HG03103 (cell line): ENCODE measurements at regions not wholly inside any gene's neighbourhood (a gene's known extent, or its start where the extent isn't known, plus 50 kb on each side); places are given as distances from the start of the nearest gene placed in this dataset.
"Not testable (repeated sequence)": the region's sequence is repeated elsewhere in the genome, so short reads cannot be mapped to it uniquely, and the experiment has no call there.

Experiments
- ATAC-seq: cut with Tn5 transposase; IDR thresholded peaks from one replicate; pipeline ENCODE4 v1.9.1; 2021; ENCODE audit warnings: low read depth; ENCODE audit not compliant: unreplicated experiment

DNA sequence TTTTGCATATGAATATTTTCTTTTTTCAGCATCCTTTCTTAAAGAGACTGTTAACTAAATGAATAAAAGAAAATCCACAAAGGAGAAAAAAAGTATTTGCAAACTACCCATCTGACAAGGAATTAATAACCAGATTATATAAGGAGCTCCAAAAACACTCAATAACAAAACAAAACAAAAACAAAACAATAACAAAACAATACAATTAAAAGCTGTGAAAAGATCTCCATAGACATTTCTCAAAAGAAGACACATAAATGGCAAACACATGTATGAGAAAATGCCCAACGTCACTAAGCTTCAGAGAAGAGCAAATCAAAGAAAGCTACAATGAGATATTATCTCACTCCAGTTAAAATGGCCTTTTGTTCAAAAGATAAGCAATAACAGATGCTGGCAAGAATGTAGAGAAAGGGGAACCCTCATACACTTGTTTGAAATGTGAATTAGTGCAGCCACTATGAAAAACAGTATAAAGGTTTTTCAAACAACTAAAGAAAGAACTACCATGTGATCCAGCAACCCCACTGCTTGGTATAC lies 1310.0 kb upstream of the EYS start:
- no peak for ATAC-seq

DNA sequence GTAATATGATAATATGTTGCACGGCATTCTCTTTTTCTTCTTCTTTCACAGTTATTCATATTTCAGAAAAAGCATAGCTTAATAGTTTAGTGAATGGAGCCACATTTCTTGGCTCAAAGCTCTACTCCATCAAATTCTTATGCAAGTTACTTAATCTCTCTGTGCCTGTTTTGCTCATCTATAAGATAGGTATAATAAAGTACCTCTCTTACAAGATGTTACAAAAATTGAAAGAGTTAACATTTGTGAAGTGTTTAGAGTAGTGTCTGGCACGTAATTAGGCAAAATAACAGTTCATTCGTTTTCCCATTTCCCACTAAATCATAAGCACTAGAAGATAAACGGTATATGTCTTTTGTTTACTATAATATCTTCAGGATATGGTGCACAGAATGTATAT lies 1304.4 kb upstream of the EYS start:
- ATAC-seq, result no peak

DNA sequence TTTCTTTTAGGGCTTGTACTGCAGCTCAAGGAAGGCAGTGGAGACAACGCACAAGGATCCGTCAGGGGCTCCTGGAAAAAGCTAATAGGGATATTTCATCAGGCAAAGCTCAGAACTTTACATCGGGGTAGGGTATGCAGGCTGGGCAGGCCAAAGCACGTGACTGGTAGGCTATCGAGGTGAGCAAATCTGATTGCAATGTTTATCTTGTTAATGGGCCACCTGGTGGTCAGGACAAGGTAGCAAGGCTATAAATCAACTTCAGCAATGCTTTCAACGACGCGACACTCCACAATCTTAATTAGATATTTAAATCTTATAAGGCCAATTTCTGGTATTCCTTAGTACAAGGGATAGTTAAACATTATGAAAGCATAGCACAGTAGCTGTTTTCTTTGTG lies 1302.8 kb upstream of the EYS start:
- ATAC-seq, result no peak

DNA sequence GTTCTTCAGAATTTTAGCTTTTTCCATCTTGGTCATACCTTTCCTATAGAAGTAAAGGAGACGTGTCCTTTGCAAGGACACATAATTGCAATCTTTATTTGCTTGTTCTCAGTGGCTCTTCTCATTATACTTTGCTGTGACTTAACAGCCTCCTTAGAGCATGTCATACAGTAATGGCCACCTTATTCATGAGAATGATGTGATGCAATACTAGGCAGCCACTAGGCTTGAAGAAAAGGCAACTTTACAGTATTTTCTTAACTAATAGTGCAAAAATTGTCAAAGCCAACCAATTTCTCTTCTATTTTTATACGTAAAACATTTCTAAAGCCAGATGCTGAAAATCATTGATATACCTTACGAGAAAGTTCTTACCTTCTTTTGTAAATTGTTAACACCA lies 1296.8 kb upstream of the EYS start:
- no peak for ATAC-seq

DNA sequence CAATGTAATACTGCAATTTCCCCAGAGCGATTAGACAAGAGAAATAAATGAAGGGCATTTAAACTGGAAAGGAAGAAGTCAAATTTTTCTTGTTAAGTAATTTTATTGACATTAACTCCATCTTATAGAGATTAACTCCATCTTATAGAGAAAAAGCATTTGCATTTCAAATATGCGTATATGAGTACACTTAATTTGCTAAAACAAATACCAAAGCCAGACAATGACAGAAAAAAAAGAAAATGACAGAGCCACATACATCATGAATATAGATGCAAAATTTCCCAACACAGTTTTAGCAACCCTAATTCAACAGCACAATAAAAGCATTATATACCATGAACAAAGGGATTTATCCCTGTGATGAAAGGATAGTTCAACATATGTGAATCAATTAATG lies 1293.1 kb upstream of the EYS start:
- ATAC-seq, result no peak

DNA sequence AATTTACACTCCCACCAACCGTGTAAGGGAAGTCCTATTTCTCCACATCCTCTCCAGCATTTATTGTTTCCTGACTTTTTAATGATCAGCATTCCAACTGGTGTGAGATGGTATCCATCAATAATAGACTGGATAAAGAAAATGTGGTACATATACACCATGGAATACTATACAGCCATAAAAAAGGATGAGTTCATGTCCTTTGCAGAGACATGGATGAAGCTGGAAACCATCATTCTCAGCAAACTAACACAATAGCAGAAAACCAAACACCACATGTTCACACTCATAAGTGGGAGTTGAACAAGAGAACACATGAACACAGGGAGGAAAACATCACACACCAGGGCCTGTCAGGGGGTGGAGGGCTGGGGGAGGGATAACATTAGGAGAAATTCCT lies 1290.6 kb upstream of the EYS start:
- ATAC-seq, result not testable (repeated sequence)

DNA sequence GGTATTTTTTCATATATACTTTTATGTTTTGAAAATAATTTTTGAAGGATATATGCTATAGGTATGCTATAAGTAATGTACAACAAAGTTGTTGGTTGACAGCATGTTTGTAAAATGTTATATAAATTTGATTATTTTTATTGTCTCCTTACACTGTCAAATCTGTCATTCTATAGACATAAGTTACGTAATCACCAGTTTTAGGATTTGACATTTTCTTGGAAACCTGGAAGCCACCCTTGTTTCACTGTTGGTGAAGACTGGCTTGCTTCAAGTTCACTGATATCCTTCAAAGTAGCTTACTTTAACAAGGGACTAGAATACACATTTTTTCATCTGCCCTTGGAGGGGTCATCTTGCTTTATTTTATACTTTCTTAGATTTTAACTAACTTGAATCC lies 1288.6 kb upstream of the EYS start:
- no peak for ATAC-seq

DNA sequence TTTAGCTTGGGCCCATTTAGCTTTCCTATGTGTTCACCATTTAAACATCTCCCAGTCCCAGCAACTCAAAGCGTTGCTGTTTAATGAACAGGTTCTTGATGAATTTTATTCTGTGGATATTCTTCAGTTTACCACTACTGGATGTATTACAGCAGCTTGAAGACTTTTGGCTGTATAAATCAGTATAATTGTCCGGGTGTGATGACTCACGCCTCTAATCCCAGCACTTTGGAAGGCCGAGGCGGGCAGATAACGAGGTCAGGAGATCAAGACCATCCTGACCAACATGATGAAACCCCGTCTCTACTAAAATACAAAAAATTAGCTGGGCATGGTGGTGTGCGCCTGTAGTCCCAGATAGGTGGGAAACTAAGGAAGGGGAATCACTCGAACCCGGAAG lies 1286.7 kb upstream of the EYS start:
- not testable (repeated sequence) for ATAC-seq

DNA sequence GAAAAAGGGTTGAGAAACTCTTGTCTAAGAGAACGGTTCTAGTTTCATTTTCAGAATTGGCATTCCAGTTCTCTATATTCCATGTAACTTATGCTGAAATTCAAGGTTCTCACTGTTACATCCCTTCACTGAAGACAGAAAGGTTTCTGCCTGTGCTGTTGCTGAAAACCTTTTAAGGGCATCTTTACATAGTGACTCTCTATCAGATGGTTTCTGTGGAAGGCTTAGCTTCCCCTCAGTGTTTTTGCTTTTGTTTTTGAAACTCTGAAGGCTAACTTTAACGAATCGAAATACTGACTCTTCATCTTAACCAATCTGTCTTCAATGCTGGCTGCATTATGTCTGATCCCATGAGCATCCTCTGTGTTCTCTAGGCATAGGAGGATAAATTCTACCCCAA lies 1286.2 kb upstream of the EYS start:
- no peak for ATAC-seq

DNA sequence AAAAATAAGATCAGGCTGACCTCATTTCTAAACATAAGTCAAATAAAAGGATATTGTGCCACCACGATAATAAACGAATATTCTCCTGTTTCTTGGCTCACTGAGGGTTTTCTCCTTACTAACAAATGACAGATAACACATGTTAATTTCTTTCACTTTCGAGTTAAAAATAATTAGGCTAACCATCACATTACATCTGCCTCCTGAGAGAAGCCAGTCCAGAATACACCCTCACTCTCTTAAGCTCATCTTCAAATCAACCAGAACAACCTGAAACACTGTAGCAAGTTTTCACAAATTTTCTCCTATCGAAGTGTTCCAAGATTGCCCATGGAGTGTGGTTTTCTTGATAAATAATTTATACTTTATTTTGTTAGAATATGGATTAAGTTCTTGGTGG lies 1285.6 kb upstream of the EYS start:
- no peak for ATAC-seq

DNA sequence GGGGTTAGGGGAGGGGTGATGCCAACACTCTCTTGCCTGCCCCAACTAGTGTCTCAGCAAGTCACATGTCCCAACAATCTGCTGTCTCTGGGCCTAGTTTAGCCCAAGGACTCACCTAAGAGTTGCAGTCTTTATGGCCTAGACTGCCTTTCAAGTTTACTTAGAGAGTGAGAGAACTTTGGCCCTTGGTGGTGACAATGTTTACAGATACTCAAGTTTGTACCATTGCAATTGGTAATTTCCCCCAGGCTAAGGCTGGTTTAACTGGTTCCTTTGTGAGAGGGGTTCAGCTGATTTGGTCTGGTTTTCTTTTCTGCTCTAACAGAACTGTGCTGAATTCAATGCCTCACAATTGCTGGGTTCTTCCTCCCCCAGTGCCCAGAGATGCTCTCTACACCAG lies 1279.9 kb upstream of the EYS start:
- no peak for ATAC-seq

DNA sequence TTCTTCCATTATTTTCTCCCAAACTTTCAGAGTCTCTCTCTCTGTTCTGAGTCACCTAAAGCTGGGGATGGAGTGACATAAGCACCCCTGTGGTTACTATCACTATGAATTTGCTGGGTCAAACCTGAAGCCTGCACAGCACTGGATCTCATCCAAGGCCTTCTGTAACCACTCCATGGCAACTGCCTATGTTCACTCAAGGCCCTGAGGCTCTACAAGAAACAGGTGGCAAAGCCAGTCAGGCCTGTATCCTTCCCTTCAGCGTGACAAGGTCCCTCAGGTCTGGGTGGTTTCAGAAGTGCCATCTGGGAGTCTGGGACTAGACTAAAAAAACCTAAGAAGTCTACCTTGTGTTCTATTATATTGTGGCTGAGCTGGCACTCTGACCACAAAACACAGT lies 1278.8 kb upstream of the EYS start:
- no peak for ATAC-seq

DNA sequence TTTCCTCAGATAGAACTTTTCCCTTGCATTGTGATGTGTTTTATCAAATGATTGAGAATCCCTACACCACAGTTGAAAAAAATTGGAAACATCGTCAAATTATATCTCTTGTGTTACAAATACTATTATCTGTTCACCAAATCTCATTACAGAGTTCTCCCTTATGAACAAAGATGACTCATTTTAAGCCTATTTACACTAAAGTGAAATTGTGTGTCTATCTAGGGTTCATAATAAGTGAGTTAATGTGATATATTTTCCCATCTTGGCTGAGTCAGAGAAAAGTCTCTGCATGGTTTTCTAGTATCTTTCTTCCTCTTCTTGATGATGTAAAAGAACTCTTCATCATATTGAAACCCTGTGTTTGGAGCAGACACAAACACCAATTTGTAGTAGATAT lies 1263.3 kb upstream of the EYS start:
- no peak for ATAC-seq

DNA sequence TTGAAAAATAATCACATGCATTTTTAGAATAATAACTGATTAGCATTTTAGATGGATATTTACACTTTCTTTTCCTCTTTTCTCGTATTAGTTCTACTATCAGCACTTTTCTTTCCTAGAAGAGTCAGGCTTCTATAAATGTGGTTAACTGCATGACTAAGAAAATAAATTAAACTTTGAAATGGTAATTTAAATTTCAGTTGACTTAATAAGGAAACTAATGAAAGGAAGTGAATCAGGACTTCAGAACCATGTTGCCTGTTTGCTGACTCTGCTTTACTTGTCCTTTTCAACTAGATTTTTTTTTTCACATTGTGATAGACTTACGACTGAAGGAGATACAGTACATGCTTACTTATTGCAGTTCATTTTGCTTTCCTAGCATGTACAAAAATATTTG lies 1258.2 kb upstream of the EYS start:
- no peak for ATAC-seq

DNA sequence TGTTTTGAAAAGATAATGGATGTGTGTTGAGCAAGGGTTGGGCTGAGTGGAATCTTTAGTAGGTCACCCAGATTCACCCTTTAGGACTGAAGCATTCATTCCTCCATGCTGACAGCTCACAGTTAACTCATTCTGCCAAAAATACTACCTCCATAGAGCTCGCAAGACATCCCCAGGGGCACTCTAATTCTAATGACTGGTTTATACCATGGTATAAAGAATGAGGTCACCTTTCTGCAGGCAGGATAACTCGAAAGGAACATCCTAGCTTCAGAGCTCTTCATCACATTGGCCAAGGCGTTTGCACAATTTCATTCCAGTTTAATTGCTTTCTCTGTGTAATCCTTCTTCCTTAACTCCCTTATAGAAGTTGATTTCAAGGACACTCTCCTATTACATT lies 1257.2 kb upstream of the EYS start:
- ATAC-seq, result no peak

DNA sequence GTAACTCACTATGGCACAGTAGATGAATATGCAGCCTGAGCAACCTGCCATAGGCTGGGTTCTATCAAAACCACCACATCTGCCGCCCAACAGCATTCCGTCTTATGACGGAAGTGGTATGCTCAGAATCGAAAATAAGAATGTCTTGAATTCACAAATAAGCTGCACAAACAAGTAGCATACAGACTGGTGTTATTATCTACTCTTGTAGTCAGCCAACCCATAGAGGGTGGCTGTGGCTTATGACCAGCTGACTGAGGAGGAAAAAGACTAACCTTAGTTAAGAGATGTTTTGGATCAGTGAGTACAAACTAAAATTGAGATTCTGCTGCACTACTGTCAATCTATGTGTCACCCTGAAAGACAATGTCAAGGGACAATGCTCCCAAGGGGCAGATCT lies 1255.1 kb upstream of the EYS start:
- ATAC-seq, result no peak

DNA sequence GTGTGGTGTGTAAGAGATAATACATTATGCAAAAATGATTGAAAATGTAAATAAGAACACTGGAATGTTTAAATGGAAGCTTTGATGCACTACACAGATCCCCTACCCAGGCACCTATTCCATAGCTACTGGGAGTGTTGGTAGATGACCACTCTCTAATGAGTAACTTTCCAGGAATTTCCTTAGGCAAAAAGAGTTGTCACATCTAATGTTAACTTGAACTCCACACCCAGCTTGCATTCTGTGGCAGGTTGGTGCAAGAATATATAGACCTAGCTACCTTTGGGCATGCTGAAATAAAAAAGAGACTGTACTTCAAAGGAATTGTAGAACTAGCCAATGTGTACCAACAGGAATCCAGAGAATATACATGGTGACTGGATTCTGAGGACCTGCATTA lies 1254.2 kb upstream of the EYS start:
- ATAC-seq, result no peak

DNA sequence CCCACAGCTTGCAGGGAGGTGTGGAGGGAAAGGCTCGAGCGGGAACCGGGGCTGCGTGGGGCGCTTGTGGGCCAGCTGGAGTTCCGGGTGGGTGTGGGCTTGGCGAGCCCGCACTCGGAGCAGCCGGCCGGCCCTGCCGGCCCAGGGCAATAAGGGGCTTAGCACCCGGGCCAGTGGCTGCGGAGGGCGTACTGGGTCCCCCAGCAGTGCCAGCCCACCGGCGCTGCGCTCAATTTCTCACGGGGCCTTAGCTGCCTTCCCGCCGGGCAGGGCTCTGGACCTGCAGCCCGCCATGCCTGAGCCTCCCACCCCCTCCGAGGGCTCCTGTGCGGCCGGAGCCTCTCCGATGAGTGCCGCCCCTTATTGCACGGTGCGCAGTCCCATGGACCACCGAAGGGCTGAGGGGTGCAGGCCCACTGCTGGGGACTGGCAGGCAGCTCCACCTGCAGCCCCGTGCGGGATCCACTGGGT lies 1242.2 kb upstream of the EYS start:
- no peak for ATAC-seq

DNA sequence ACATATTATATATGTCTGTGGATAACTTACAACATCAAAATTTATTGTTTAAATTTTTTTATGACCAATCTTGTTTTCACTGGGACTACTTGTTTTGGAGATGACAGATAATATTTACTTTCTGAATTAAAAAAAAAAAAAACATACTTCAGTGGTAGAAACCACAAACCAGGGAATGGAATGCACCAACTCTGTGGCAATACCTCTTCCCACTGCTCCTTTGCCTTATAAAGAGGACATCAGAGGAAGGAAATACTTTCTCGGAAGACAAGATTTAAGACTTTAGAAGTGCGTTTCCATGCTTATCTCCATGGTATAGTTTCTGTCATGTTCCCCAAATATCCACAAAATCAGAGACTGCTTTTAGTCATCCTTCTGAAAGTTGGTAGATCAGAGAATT lies 1241.1 kb upstream of the EYS start:
- ATAC-seq, result no peak

DNA sequence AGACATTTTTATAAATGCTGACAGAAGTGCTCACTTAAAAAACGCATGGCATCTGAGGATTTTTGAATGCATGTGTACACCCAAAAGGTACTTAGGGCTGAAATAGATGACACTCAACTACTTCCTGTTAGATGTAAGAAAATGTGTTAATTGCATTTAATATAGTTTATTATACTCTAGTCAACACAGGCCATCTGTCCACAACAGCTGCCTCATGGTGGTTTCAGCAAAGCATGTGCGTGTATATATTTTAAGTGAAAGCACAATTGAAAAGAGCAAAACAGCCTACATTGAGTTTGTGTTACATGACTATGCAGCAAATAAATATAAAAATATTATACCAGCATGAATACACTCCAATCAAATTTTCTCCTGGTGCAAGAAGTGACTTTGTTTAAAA lies 1233.0 kb upstream of the EYS start:
- ATAC-seq, result no peak

DNA sequence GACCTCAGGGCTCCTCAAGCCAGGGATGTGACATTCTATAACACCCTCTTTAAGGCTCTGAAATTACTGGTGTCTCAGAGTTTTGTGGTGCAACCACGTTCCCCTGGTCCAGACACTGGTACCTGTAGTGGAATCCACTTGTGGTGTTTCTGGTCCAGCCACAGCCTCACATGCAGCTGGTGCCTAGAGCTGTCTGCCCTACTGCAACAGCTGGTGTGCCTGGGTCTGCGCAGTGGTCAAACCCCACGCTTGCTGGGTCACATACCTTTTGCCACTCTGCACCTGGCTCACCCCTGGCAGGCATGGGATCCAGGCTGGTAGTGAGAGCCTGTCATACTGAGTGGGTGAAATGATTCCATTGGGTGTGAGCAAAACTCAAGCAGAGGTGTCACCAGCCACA lies 1230.2 kb upstream of the EYS start:
- no peak for ATAC-seq

DNA sequence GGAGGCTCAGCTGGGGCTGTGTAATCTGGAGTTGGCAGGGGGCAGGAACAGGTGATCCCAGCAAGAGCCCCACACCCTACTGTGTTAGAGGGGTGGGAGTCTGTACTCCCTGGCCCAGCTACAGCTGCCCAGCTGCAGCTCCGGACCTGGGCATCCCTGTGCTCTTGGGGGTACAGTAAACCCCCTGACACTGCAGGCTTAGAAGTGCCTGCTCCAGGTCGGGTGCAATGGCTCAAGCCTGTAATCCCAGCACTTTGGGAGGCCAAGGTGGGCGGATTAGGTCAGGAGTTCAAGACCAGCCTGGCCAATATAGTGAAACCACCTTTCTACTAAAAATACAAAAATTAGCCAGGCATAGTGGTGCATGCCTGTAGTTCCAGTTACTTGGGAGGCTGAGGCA lies 1228.6 kb upstream of the EYS start:
- no peak for ATAC-seq

DNA sequence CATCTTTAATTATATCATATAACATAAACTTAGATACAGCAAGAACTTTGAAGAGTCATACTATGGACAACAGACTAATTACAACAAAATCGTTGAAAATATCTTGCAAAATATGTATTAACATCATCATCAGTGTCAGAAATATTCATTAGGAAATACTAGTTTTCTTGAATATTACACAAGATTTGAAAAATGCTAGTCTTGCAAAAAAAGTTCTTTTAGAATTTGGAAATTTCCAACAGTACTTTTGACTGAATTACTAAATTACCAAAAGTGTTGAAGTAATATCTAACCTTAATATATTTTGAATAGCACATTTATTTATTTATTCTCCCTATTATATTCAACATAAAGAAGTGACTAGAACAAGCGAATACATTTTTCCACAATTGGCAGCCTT lies 1224.8 kb upstream of the EYS start:
- no peak for ATAC-seq
